Neural crest cell (in vitro differentiated cells): ENCODE measurements at regions not wholly inside any gene's neighbourhood (a gene's known extent, or its start where the extent isn't known, plus 50 kb on each side); places are given as distances from the start of the nearest gene placed in this dataset.

Experiments
- DNase-seq: peaks from one replicate; pipeline ENCODE4 v3.0.0; 2021; ENCODE audit warnings: low read depth, mixed read lengths, low spot score
- H3K27ac Mint-ChIP-seq: one replicate; pipeline ENCODE4 v1.8.0; 2021; ENCODE audit warnings: mild to moderate bottlenecking, mixed read lengths; ENCODE audit not compliant: unreplicated experiment
- H3K27me3 Mint-ChIP-seq: 2 replicates; pipeline ENCODE4 v1.8.0; 2021; ENCODE audit warnings: low read depth, mild to moderate bottlenecking, mixed read lengths
- H3K36me3 Mint-ChIP-seq: 2 replicates; pipeline ENCODE4 v1.8.0; 2021; ENCODE audit warnings: low read depth, mild to moderate bottlenecking, mixed read lengths
- H3K4me1 Mint-ChIP-seq: 2 replicates; pipeline ENCODE4 v1.8.0; 2021; ENCODE audit warnings: mixed read lengths
- H3K4me3 Mint-ChIP-seq: one replicate; pipeline ENCODE4 v1.8.0; 2021; ENCODE audit warnings: mild to moderate bottlenecking, mixed read lengths
- H3K9me3 Mint-ChIP-seq: 2 replicates; pipeline ENCODE4 v1.8.0; 2021; ENCODE audit warnings: mixed read lengths
- CTCF ChIP-seq: fragments of 200-600 bp; sonication (generic); conservative IDR thresholded peaks from 2 replicates; pipeline ENCODE4 v1.5.0; 2021; ENCODE audit warnings: antibody characterized with exemption, mild to moderate bottlenecking

- H3K4me3 Mint-ChIP-seq = no peak overlapping the region
- peaks cover 3% of the 10 kb centered on the region for H3K4me1 Mint-ChIP-seq
- H3K27me3 Mint-ChIP-seq = no peaks in the 10 kb centered on the region
- H3K9me3 Mint-ChIP-seq = no peaks in the 10 kb centered on the region
- no peak for TF ChIP-seq CTCF
- DNase-seq = no peak
- H3K27ac Mint-ChIP-seq = no peak overlapping the region
- no peaks in the 10 kb centered on the region for H3K36me3 Mint-ChIP-seq
These were observed 444.1 kb upstream of the SMIM21 start for GRCh38 chr18:75871596-75871995.

- Mint-ChIP-seq H3K9me3 (no peaks in the 10 kb centered on the region), H3K4me3 (no peak overlapping the region), H3K27ac (no peak overlapping the region), H3K4me1 (peaks cover 7% of the 10 kb centered on the region), H3K27me3 (no peaks in the 10 kb centered on the region), H3K36me3 (no peaks in the 10 kb centered on the region)
- DNase-seq = no peak
- TF ChIP-seq CTCF = no peak
These were observed 441.7 kb upstream of the SMIM21 start for GRCh38 chr18:75869162-75869561.

GRCh38 chr18:75868031-75868430, 440.5 kb upstream of the SMIM21 start:
- no peak for DNase-seq

GRCh38 chr18:75865639-75866038, 438.1 kb upstream of the SMIM21 start:
- Mint-ChIP-seq H3K4me1 (peaks cover 13% of the 10 kb centered on the region), H3K27me3 (no peaks in the 10 kb centered on the region), H3K27ac (peak overlapping the region; percentile 8), H3K4me3 (no peak overlapping the region), H3K9me3 (no peaks in the 10 kb centered on the region), H3K36me3 (no peaks in the 10 kb centered on the region)
- TF ChIP-seq CTCF = no peak
- no peak for DNase-seq

More at GRCh38 chr18:75868031-75868430, 440.5 kb upstream of the SMIM21 start:
- Mint-ChIP-seq H3K4me1 (peaks cover 6% of the 10 kb centered on the region), H3K27me3 (no peaks in the 10 kb centered on the region), H3K9me3 (no peaks in the 10 kb centered on the region), H3K36me3 (no peaks in the 10 kb centered on the region), H3K4me3 (no peak overlapping the region), H3K27ac (no peak overlapping the region)
- no peak for TF ChIP-seq CTCF

- no peaks in the 10 kb centered on the region for H3K36me3 Mint-ChIP-seq
- H3K27ac Mint-ChIP-seq = no peak overlapping the region
- H3K4me3 Mint-ChIP-seq = no peak overlapping the region
- H3K4me1 Mint-ChIP-seq = peaks cover 13% of the 10 kb centered on the region
- no peaks in the 10 kb centered on the region for H3K27me3 Mint-ChIP-seq
- H3K9me3 Mint-ChIP-seq = no peaks in the 10 kb centered on the region
- no peak for TF ChIP-seq CTCF
- DNase-seq = no peak
These were observed 437.3 kb upstream of the SMIM21 start for GRCh38 chr18:75864816-75865215.

GRCh38 chr18:75863696-75864095, 436.2 kb upstream of the SMIM21 start:
- H3K4me3 Mint-ChIP-seq = no peak overlapping the region
- no peak for DNase-seq

More at GRCh38 chr18:75863696-75864095, 436.2 kb upstream of the SMIM21 start:
- Mint-ChIP-seq H3K27me3 (no peaks in the 10 kb centered on the region), H3K4me1 (peaks cover 13% of the 10 kb centered on the region), H3K27ac (no peak overlapping the region), H3K36me3 (no peaks in the 10 kb centered on the region), H3K9me3 (no peaks in the 10 kb centered on the region)
- TF ChIP-seq CTCF = no peak
